ENCODE measurements at regions not wholly inside any gene's neighbourhood (a gene's known extent, or its start where the extent isn't known, plus 50 kb on each side); places are given as distances from the start of the nearest gene placed in this dataset.
"Not testable (repeated sequence)": the region's sequence is repeated elsewhere in the genome, so short reads cannot be mapped to it uniquely, and the experiment has no call there.

GRCh38 chr16:24653725-24654124 is 75.7 kb upstream of the TNRC6A start:
- no peaks in the 10 kb centered on the region for H3K79me2 ChIP-seq (ENCODE audit: insufficient read depth, low read length)
- no peak overlapping the region for H2BK20ac ChIP-seq (ENCODE audit: low read depth, low read length, poor library complexity, severe bottlenecking)
- no peak overlapping the region for H2BK15ac ChIP-seq (ENCODE audit: low read depth, low read length)
- H3K27ac Mint-ChIP-seq, result no peak overlapping the region
- H2AK5ac ChIP-seq (ENCODE audit: insufficient read length, low read length), result no peak overlapping the region
- no peaks in the 10 kb centered on the region for H3K9me3 ChIP-seq (ENCODE audit: control insufficient read depth, low read depth, low read length)
- H3K18ac ChIP-seq (ENCODE audit: insufficient read length, low read depth, low read length), result no peak overlapping the region
- no peak overlapping the region for H3K4ac ChIP-seq (ENCODE audit: low read depth, low read length)
- H3K4me3 Mint-ChIP-seq, result no peak overlapping the region
- no peaks in the 10 kb centered on the region for H3K27me3 ChIP-seq (ENCODE audit: insufficient read depth, low read length)
- no peaks in the 10 kb centered on the region for H3K79me1 ChIP-seq (ENCODE audit: insufficient read depth, low read depth, low read length, poor library complexity, severe bottlenecking)
- H3K9me3 Mint-ChIP-seq, result no peaks in the 10 kb centered on the region
- no peak overlapping the region for H3K9ac ChIP-seq (ENCODE audit: extremely low read depth, insufficient read length, low read length)
- H3K14ac ChIP-seq (ENCODE audit: insufficient read depth, low read length), result no peak overlapping the region
- no peak overlapping the region for H3K4me2 ChIP-seq (ENCODE audit: insufficient read depth, insufficient read length, low read length)
- no peak for TF ChIP-seq CTCF (conservative IDR thresholded peaks at IDR 0.05)
- H4K8ac ChIP-seq (replicated peaks; ENCODE audit: insufficient read length, low read depth, low read length), result no peak overlapping the region
- no peak overlapping the region for H4K91ac ChIP-seq (ENCODE audit: insufficient read length, low read depth, low read length)
- H3K4me1 ChIP-seq (ENCODE audit: insufficient read depth, low read length), result no peaks in the 10 kb centered on the region
- H3K36me3 Mint-ChIP-seq (ENCODE audit: insufficient read depth in 1 of 3, low read depth in 3 of 3), result no peaks in the 10 kb centered on the region
- H2BK120ac ChIP-seq (ENCODE audit: low read depth, low read length, poor library complexity, severe bottlenecking), result no peak overlapping the region
- WGBS (ENCODE audit: extremely low coverage, insufficient read length, low lambda C conversion rate), result no CpG with 5 or more reads among the region's 4 CpGs
- no peaks in the 10 kb centered on the region for H3K27me3 Mint-ChIP-seq (ENCODE audit: low read depth)
- no peak overlapping the region for H4K5ac ChIP-seq (ENCODE audit: insufficient read length, low read depth, low read length)
- H3K4me1 Mint-ChIP-seq, result peaks cover 10 to 11% of the 10 kb centered on the region in 2 experiments
- H3K23ac ChIP-seq (ENCODE audit: insufficient read length, low read depth, low read length), result no peak overlapping the region
- H3K56ac ChIP-seq (ENCODE audit: insufficient read length, low read depth, low read length), result no peak overlapping the region
- no peak overlapping the region for H3K27ac ChIP-seq (ENCODE audit: insufficient read length, low read depth, low read length)
- H2BK5ac ChIP-seq (ENCODE audit: insufficient read length, low read length), result no peak overlapping the region
- no peaks in the 10 kb centered on the region for H4K20me1 ChIP-seq (ENCODE audit: control insufficient read depth, insufficient read depth, insufficient read length)
- no peaks in the 10 kb centered on the region for H3K23me2 ChIP-seq (ENCODE audit: insufficient read length, low read depth, low read length, poor library complexity, severe bottlenecking)
- no peak for DNase-seq
- H3T11ph ChIP-seq (ENCODE audit: low read length), result no peak overlapping the region
- no peak overlapping the region for H2AFZ ChIP-seq (ENCODE audit: low read length)
- H2BK12ac ChIP-seq (ENCODE audit: insufficient read length, low read depth, low read length), result no peak overlapping the region

GRCh38 chr16:24665942-24666341 is 63.5 kb upstream of the TNRC6A start:
- not testable (repeated sequence) for H3T11ph ChIP-seq (ENCODE audit: low read length); H3K79me2 ChIP-seq (ENCODE audit: insufficient read depth, low read length); H4K8ac ChIP-seq (replicated peaks; ENCODE audit: insufficient read length, low read depth, low read length); H3K23me2 ChIP-seq (ENCODE audit: insufficient read length, low read depth, low read length, poor library complexity, severe bottlenecking); H2BK12ac ChIP-seq (ENCODE audit: insufficient read length, low read depth, low read length); H3K4ac ChIP-seq (ENCODE audit: low read depth, low read length); H3K18ac ChIP-seq (ENCODE audit: insufficient read length, low read depth, low read length); H3K9me3 Mint-ChIP-seq; H4K5ac ChIP-seq (ENCODE audit: insufficient read length, low read depth, low read length); H3K9ac ChIP-seq (ENCODE audit: extremely low read depth, insufficient read length, low read length); H2BK120ac ChIP-seq (ENCODE audit: low read depth, low read length, poor library complexity, severe bottlenecking); H3K23ac ChIP-seq (ENCODE audit: insufficient read length, low read depth, low read length); H3K27ac ChIP-seq (ENCODE audit: insufficient read length, low read depth, low read length); H3K4me1 Mint-ChIP-seq; H3K27ac Mint-ChIP-seq; H3K9me3 ChIP-seq (ENCODE audit: control insufficient read depth, low read depth, low read length); H2AFZ ChIP-seq (ENCODE audit: low read length); H2BK15ac ChIP-seq (ENCODE audit: low read depth, low read length); H3K27me3 Mint-ChIP-seq (ENCODE audit: low read depth); H3K4me3 Mint-ChIP-seq; H3K56ac ChIP-seq (ENCODE audit: insufficient read length, low read depth, low read length); H3K4me1 ChIP-seq (ENCODE audit: insufficient read depth, low read length); H4K20me1 ChIP-seq (ENCODE audit: control insufficient read depth, insufficient read depth, insufficient read length); H3K79me1 ChIP-seq (ENCODE audit: insufficient read depth, low read depth, low read length, poor library complexity, severe bottlenecking); H2BK20ac ChIP-seq (ENCODE audit: low read depth, low read length, poor library complexity, severe bottlenecking); H3K36me3 Mint-ChIP-seq (ENCODE audit: insufficient read depth in 1 of 3, low read depth in 3 of 3); H3K14ac ChIP-seq (ENCODE audit: insufficient read depth, low read length); H4K91ac ChIP-seq (ENCODE audit: insufficient read length, low read depth, low read length); DNase-seq; H2BK5ac ChIP-seq (ENCODE audit: insufficient read length, low read length); H3K4me2 ChIP-seq (ENCODE audit: insufficient read depth, insufficient read length, low read length); H2AK5ac ChIP-seq (ENCODE audit: insufficient read length, low read length); H3K27me3 ChIP-seq (ENCODE audit: insufficient read depth, low read length)
- no CpG with 5 or more reads among the region's 5 CpGs for WGBS (ENCODE audit: extremely low coverage, insufficient read length, low lambda C conversion rate)

Measured in H9 (cell line).